Dermis blood vessel endothelial cell (primary cell): ENCODE measurements at regions not wholly inside any gene's neighbourhood (a gene's known extent, or its start where the extent isn't known, plus 50 kb on each side); places are given as distances from the start of the nearest gene placed in this dataset.
"Not testable (repeated sequence)": the region's sequence is repeated elsewhere in the genome, so short reads cannot be mapped to it uniquely, and the experiment has no call there.

Experiments used
- DNase-seq: peaks from one replicate; pipeline ENCODE4 v3.0.0; 2010

DNA sequence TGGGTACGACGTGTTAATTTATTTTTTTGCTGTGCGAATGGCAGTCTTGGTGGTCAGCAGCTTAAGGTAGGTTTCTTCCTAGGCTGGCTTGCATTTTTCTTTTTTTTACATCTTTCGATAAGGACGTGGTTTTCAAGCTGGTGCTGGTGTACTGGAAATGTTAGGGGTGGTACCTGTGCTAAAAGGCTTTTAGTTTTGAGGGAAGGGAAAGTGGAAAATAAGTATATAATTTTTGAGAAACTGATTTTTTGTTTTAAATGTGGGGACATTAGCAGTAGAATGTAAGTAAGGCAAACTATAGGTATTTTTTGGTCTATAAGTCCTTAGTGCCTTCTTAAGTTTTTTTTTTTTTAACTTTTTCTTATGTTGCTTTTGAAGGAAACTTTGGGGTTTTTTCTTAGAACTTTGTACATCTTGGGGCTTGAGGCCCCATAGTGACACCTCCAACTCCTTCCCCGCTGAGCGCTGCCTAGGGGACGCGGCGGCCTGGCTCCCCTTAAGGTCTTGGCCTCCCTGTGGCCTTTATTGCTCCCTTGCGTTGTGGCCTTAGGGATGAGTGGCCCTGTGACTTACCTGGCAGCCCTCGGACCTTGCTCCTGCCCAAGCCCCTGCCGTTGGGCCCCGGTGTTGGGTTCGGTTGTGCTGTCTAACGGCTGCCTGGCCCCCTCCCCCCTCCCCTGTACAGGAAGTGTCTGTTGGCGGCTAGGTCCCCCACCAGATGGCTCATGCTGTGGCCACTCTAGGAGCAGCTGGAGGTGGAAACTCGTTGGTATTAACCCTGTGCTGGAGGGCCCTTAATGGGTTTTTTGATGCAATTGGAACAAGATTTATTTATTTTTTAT, 88.0 kb upstream of the RPRML start:
- peak; percentile 95 for DNase-seq

- no peak for DNase-seq
Measured at GRCh38 chr17:47066095-47066494, 87.0 kb upstream of the RPRML start.

DNA sequence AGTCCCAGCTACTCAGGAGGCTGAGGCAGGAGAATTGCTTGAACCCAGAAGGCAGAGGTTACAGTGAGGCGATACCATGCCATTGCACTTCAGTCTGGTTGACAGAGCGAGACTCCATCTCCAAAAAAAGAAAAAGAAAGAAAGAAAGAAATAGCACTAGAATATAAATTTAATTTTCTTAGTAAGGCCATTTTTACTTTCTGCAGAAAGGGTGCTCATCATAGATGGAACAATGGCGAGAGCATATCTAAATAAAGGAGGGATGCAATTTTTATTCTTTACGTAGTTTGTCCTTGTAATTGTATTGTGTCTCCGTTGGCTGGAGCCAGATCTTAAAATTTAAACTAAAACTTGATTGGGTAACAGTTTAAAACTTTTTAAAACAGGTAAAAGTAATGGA, 85.6 kb upstream of the RPRML start:
- DNase-seq, result no peak

DNA sequence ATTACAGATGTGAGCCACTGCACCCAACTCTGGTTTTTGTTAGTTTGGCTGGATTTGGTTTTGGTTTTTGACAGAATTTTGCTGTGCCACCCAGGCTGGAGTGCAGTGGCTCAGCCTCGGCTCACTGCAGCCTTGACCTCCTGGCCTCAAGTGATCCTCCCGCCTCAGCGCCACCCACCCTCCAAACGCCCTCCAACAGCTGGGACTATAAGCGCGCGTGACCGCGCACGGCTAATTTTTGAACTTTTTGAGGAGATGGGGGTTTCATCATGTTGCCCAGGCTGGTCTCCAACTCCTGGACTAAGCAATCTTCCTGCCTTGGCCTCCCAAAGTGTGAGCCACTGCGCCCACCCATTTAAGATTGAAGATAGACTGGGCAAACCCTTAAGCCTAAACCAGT, 84.4 kb upstream of the RPRML start:
- DNase-seq, result no peak

DNA sequence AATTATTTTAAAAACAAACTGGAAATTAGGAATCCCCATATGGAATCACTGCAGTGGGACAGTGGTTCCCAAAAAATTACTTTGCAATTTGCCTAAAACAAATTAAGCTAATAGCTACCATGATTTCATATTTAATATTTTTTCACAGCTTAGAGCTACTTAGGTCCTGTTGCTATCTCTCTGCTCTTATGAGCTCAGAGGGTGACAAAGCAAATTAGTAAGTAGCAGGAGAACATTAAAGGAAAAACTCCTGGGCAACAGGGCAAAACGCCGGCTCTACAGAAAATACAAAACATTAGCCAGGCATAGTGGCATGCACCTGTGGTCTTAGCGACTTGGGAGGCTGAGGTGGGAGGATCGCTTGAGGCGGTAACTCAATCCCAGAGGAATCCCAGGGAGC, 83.8 kb upstream of the RPRML start:
- not testable (repeated sequence) for DNase-seq

GRCh38 chr17:47060005-47060404, 81.0 kb upstream of the RPRML start:
- DNase-seq, result not testable (repeated sequence)

DNA sequence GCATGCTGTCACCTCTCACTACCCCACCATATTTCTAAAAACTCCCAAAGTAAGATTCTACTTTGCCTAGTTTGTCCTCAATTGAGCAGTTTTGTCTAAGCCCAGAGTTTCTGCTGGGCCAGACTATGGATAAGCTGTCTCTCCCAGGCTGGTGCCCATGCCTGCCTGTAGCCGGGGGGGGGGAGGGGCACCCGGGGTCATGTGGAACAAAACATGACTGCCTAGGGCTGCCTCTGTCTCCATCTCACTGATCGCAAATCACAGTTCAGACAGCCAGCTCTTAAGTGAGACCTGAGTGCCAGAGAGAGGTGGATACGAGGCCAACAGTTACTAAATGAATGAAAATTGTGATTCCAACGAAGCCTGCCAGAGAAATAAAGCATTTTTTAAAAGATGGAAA, 78.8 kb upstream of the RPRML start:
- no peak for DNase-seq

GRCh38 chr17:47057279-47057678, 78.2 kb upstream of the RPRML start:
- DNase-seq, result not testable (repeated sequence)

GRCh38 chr17:47056687-47057086, 77.6 kb upstream of the RPRML start:
- not testable (repeated sequence) for DNase-seq
